WTC11 (cell line): ENCODE measurements at regions not wholly inside any gene's neighbourhood (a gene's known extent, or its start where the extent isn't known, plus 50 kb on each side); places are given as distances from the start of the nearest gene placed in this dataset.

ENCODE experiments used
- ATAC-seq: fragments of 200-7000 bp; cut with Tn5 transposase; 2 replicates; pipeline ENCODE4 v1.10.0; 2021; ENCODE audit warnings: mild to moderate bottlenecking, moderate library complexity
- CTCF ChIA-PET: fragments of 300-600 bp; sonication (Branson Sonifier 250); formaldehyde crosslinking; loops from one replicate; lab custom pipeline; 2021; ENCODE audit warnings: antibody characterized with exemption; lab: Charles Lee
- POLR2A ChIA-PET: fragments of 350-600 bp; sonication (Branson Sonifier 250); formaldehyde crosslinking; loops from one replicate; lab custom pipeline; 2021; ENCODE audit warnings: antibody characterized with exemption; lab: Charles Lee
- DNase-seq: peaks from one replicate; pipeline ENCODE4 v3.0.0; 2021; ENCODE audit warnings: low spot score
- H3K27ac Mint-ChIP-seq: 2 replicates; pipeline ENCODE4 v1.8.0; 2021; ENCODE audit warnings: mixed read lengths
- H3K27me3 Mint-ChIP-seq: 2 replicates; pipeline ENCODE4 v1.8.0; 2021; ENCODE audit warnings: low read depth, mild to moderate bottlenecking, moderate library complexity, mixed read lengths
- H3K36me3 Mint-ChIP-seq: 2 replicates; pipeline ENCODE4 v1.8.0; 2021; ENCODE audit warnings: mixed read lengths
- H3K4me1 Mint-ChIP-seq: 2 replicates; pipeline ENCODE4 v1.8.0; 2022; ENCODE audit warnings: mixed read lengths
- H3K4me3 Mint-ChIP-seq: 2 replicates; pipeline ENCODE4 v1.8.0; 2021; ENCODE audit warnings: mild to moderate bottlenecking, moderate library complexity, mixed read lengths
- H3K9me3 Mint-ChIP-seq: 2 replicates; pipeline ENCODE4 v1.8.0; 2021; ENCODE audit warnings: mixed read lengths
- CBFB ChIP-seq: sonication (generic); formaldehyde crosslinking; IDR thresholded peaks from 2 replicates; pipeline ENCODE4 v1.8.1; 2022; ENCODE audit warnings: mild to moderate bottlenecking, low read depth, missing genetic modification reagents
- ERG ChIP-seq: fragments of 250-450 bp; sonication (Bioruptor Pico); IDR thresholded peaks from 2 replicates; pipeline ENCODE4 v1.8.0; 2021; ENCODE audit warnings: mild to moderate bottlenecking
- FOXP1 ChIP-seq: sonication (generic); formaldehyde crosslinking; IDR thresholded peaks from 2 replicates; pipeline ENCODE4 v1.8.0; 2022; ENCODE audit warnings: missing genetic modification reagents, mild to moderate bottlenecking, moderate library complexity, borderline replicate concordance
- GABPB1 ChIP-seq: sonication (generic); formaldehyde crosslinking; IDR thresholded peaks from 2 replicates; pipeline ENCODE4 v1.8.1; 2023; ENCODE audit warnings: mild to moderate bottlenecking, missing genetic modification reagents
- GTF2I ChIP-seq: fragments of 250-450 bp; sonication (Bioruptor Pico); conservative IDR thresholded peaks from 2 replicates; pipeline ENCODE4 v1.4.0; 2021; ENCODE audit warnings: mild to moderate bottlenecking
- HMGA2 ChIP-seq: fragments of 250-450 bp; sonication (Bioruptor Pico); IDR thresholded peaks from 2 replicates; pipeline ENCODE4 v1.4.0; 2021; ENCODE audit warnings: mild to moderate bottlenecking, moderate library complexity
- IRF2 ChIP-seq: sonication (generic); formaldehyde crosslinking; IDR thresholded peaks from 2 replicates; pipeline ENCODE4 v1.8.0; 2022; ENCODE audit warnings: low read depth, missing genetic modification reagents, borderline replicate concordance
- NFATC4 ChIP-seq: fragments of 250-450 bp; sonication (Bioruptor Pico); IDR thresholded peaks from 2 replicates; pipeline ENCODE4 v1.9.0; 2021; ENCODE audit warnings: mild to moderate bottlenecking
- NFE2L1 ChIP-seq: sonication (generic); formaldehyde crosslinking; IDR thresholded peaks from 2 replicates; pipeline ENCODE4 v1.8.1; 2023; ENCODE audit warnings: missing genetic modification reagents
- NR1H2 ChIP-seq: sonication (generic); formaldehyde crosslinking; IDR thresholded peaks from 2 replicates; pipeline ENCODE4 v1.9.0; 2021; ENCODE audit warnings: mild to moderate bottlenecking, moderate library complexity, missing genetic modification reagents
- RORB ChIP-seq: fragments of 250-450 bp; sonication (Bioruptor Pico); IDR thresholded peaks from 2 replicates; pipeline ENCODE4 v1.9.0; 2021; ENCODE audit warnings: mild to moderate bottlenecking
- TCF7 ChIP-seq: sonication (generic); formaldehyde crosslinking; IDR thresholded peaks from 2 replicates; pipeline ENCODE4 v1.8.0; 2022; ENCODE audit warnings: mild to moderate bottlenecking, low read depth, missing genetic modification reagents, moderate library complexity
- ZMAT4 ChIP-seq: fragments of 250-450 bp; sonication (Bioruptor Pico); IDR thresholded peaks from 2 replicates; pipeline ENCODE4 v1.9.0; 2021; ENCODE audit warnings: mild to moderate bottlenecking
- ZNF138 ChIP-seq: sonication (generic); formaldehyde crosslinking; conservative IDR thresholded peaks from 2 replicates; pipeline ENCODE4 v1.8.1; 2022; ENCODE audit warnings: mild to moderate bottlenecking, moderate library complexity, missing genetic modification reagents
- ZNF263 ChIP-seq: sonication (generic); formaldehyde crosslinking; IDR thresholded peaks from 2 replicates; pipeline ENCODE4 v1.8.1; 2022; ENCODE audit warnings: low read depth, mild to moderate bottlenecking, moderate library complexity, missing genetic modification reagents
- ZNF416 ChIP-seq: fragments of 250-450 bp; sonication (Bioruptor Pico); IDR thresholded peaks from 2 replicates; pipeline ENCODE4 v1.9.0; 2021; ENCODE audit warnings: mild to moderate bottlenecking, inconsistent platforms
- ZNF671 ChIP-seq: fragments of 250-450 bp; sonication (Bioruptor Pico); IDR thresholded peaks from 2 replicates; pipeline ENCODE4 v1.8.0; 2021; ENCODE audit warnings: mild to moderate bottlenecking
- TF ChIP-seq, protein P1 (sequence below): sonication (generic); formaldehyde crosslinking; IDR thresholded peaks from 2 replicates; pipeline ENCODE4 v1.8.0; 2022; ENCODE audit warnings: mild to moderate bottlenecking, missing genetic modification reagents
- TF ChIP-seq, protein P2 (sequence below): sonication (generic); formaldehyde crosslinking; IDR thresholded peaks from 2 replicates; pipeline ENCODE4 v1.8.1; 2023; ENCODE audit warnings: mild to moderate bottlenecking, missing genetic modification reagents, borderline replicate concordance
- TF ChIP-seq, protein P3 (sequence below): sonication (generic); formaldehyde crosslinking; IDR thresholded peaks from 2 replicates; pipeline ENCODE4 v1.8.1; 2023; ENCODE audit warnings: mild to moderate bottlenecking, missing genetic modification reagents

DNA sequence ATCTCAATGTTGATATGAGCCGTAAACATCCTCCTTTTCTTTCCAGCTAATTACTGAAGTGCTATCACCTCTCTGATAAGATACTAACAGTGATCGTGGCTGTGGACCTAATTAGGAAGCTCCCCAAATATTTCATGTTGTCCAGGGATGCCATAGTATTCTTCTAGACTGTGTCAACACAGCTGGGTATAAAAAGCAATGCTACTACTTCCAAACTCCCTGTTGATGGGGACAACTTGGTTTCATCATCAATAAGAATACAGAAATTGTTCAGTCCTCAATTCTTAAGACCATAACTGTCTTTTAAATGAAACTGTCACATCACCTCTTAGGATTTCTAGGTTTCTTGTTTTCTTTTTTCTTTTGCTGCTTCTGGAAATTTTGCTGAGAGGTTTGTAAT lies 530.6 kb downstream of the TOX3 start:
- CTCF ChIA-PET: no interaction called here
- TF ChIP-seq CBFB (CRISPR knock-in tag) (no peak), ZNF263 (CRISPR knock-in tag) (no peak), ZNF416 (CRISPR knock-in tag) (no peak), GTF2I (CRISPR knock-in tag) (no peak), NFATC4 (no peak), ZNF671 (no peak), HMGA2 (no peak), ZMAT4 (no peak), NR1H2 (no peak), IRF2 (CRISPR knock-in tag) (no peak), RORB (CRISPR knock-in tag) (no peak), GABPB1 (CRISPR knock-in tag) (no peak)
- TF ChIP-seq, protein P1, sequence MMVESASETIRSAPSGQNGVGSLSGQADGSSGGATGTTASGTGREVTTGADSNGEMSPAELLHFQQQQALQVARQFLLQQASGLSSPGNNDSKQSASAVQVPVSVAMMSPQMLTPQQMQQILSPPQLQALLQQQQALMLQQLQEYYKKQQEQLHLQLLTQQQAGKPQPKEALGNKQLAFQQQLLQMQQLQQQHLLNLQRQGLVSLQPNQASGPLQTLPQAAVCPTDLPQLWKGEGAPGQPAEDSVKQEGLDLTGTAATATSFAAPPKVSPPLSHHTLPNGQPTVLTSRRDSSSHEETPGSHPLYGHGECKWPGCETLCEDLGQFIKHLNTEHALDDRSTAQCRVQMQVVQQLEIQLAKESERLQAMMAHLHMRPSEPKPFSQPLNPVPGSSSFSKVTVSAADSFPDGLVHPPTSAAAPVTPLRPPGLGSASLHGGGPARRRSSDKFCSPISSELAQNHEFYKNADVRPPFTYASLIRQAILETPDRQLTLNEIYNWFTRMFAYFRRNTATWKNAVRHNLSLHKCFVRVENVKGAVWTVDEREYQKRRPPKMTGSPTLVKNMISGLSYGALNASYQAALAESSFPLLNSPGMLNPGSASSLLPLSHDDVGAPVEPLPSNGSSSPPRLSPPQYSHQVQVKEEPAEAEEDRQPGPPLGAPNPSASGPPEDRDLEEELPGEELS (CRISPR knock-in tag): no peak
- TF ChIP-seq, protein P2, sequence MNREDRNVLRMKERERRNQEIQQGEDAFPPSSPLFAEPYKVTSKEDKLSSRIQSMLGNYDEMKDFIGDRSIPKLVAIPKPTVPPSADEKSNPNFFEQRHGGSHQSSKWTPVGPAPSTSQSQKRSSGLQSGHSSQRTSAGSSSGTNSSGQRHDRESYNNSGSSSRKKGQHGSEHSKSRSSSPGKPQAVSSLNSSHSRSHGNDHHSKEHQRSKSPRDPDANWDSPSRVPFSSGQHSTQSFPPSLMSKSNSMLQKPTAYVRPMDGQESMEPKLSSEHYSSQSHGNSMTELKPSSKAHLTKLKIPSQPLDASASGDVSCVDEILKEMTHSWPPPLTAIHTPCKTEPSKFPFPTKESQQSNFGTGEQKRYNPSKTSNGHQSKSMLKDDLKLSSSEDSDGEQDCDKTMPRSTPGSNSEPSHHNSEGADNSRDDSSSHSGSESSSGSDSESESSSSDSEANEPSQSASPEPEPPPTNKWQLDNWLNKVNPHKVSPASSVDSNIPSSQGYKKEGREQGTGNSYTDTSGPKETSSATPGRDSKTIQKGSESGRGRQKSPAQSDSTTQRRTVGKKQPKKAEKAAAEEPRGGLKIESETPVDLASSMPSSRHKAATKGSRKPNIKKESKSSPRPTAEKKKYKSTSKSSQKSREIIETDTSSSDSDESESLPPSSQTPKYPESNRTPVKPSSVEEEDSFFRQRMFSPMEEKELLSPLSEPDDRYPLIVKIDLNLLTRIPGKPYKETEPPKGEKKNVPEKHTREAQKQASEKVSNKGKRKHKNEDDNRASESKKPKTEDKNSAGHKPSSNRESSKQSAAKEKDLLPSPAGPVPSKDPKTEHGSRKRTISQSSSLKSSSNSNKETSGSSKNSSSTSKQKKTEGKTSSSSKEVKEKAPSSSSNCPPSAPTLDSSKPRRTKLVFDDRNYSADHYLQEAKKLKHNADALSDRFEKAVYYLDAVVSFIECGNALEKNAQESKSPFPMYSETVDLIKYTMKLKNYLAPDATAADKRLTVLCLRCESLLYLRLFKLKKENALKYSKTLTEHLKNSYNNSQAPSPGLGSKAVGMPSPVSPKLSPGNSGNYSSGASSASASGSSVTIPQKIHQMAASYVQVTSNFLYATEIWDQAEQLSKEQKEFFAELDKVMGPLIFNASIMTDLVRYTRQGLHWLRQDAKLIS: no peak
- TF ChIP-seq, all 79 proteins: peak for 0
- DNase-seq: no peak
- Mint-ChIP-seq H3K36me3 (peaks cover 49% of the 10 kb centered on the region), H3K4me3 (no peak overlapping the region), H3K27me3 (peaks cover 4% of the 10 kb centered on the region; the same call in 1 of the 2 replicates), H3K9me3 (peaks cover 78% of the 10 kb centered on the region), H3K4me1 (no peaks in the 10 kb centered on the region), H3K27ac (no peak overlapping the region)
- no peak for ATAC-seq
- POLR2A ChIA-PET: no interaction called here

DNA sequence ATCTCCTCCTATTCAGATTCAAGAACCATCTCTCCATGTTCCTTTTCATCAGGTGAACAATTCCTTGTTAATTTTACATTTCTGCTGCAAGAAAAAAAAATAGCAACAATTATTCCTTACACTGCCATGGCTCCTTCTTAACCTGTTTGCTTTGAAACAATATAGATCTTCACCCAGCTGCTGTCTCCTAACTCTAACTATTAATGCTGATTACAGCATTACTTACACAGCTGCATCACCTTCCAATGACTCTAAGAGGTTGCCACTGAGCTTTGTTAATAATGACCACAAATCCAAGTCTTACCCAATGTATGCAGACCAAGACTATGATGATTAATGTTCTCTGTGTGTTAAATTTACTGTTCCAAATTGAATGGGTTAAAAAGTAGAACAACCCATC lies 541.4 kb downstream of the TOX3 start:
- CTCF ChIA-PET: no interaction called here
- DNase-seq (no peak), ATAC-seq (no peak)
- Mint-ChIP-seq H3K9me3 (peaks cover 5% of the 10 kb centered on the region; the same call in 1 of the 2 replicates), H3K4me1 (no peaks in the 10 kb centered on the region), H3K4me3 (no peak overlapping the region), H3K36me3 (no peaks in the 10 kb centered on the region), H3K27ac (no peak overlapping the region), H3K27me3 (no peaks in the 10 kb centered on the region; the same call in 1 of the 2 replicates)
- POLR2A ChIA-PET: no interaction called here
- TF ChIP-seq ZNF138 (CRISPR knock-in tag) (no peak), IRF2 (CRISPR knock-in tag) (no peak), TCF7 (CRISPR knock-in tag) (no peak), NFE2L1 (no peak), FOXP1 (CRISPR knock-in tag) (no peak), ZMAT4 (no peak), ERG (no peak)
- TF ChIP-seq, protein P3, sequence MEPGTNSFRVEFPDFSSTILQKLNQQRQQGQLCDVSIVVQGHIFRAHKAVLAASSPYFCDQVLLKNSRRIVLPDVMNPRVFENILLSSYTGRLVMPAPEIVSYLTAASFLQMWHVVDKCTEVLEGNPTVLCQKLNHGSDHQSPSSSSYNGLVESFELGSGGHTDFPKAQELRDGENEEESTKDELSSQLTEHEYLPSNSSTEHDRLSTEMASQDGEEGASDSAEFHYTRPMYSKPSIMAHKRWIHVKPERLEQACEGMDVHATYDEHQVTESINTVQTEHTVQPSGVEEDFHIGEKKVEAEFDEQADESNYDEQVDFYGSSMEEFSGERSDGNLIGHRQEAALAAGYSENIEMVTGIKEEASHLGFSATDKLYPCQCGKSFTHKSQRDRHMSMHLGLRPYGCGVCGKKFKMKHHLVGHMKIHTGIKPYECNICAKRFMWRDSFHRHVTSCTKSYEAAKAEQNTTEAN: no peak
- TF ChIP-seq, protein P1 (CRISPR knock-in tag): no peak
